HepG2 (cell line): ENCODE measurements at regions not wholly inside any gene's neighbourhood (a gene's known extent, or its start where the extent isn't known, plus 50 kb on each side); places are given as distances from the start of the nearest gene placed in this dataset.

Source experiments
- ATAC-seq: fragments of 200-7000 bp; cut with Tn5 transposase; 3 replicates; pipeline ENCODE4 v1.9.1; 2020; ENCODE audit warnings: mild to moderate bottlenecking, moderate library complexity
- BruUV-seq: library from RNA; stranded (reverse); fragments of 400-500 nt; replicated peaks from 2 replicates; lab custom pipeline; 2021; lab: Mats Ljungman, UMichigan
- CTCF ChIA-PET: fragments of 300-600 bp; formaldehyde crosslinking; extraction: SDS; loops from one replicate; lab custom pipeline; 2021; ENCODE audit warnings: low total read pairs, inconsistent platforms, low intra/inter-chr PET ratio; lab: Yijun Ruan, JAX
- POLR2A ChIA-PET: fragments of 350-600 bp; sonication (Branson Sonifier 250); formaldehyde crosslinking; loops from one replicate; lab custom pipeline; 2020; ENCODE audit warnings: antibody characterized with exemption, inconsistent platforms; lab: Yijun Ruan, JAX
- DNase-seq: peaks from one replicate; pipeline ENCODE4 v3.0.0-alpha.2; 2015; ENCODE audit warnings: low spot score
- FAIRE-seq: peaks from 3 replicates; lab custom pipeline; 2011; peaks lifted over from hg19 to GRCh38; lab: Jason Lieb, UNC
- H2AFZ ChIP-seq: one replicate; pipeline ENCODE4 v1.6.1; 2011; ENCODE audit warnings: low read length, inconsistent platforms
- H3K27ac ChIP-seq: fragments of 300-600 bp; 3 replicates; pipeline ENCODE4 v1.8.0; 2011; ENCODE audit warnings: mixed run types, mild to moderate bottlenecking, mixed read lengths, low read length, inconsistent platforms; ENCODE audit not compliant: insufficient read depth; ENCODE audit errors: extremely low read length
- H3K27me3 ChIP-seq, 2 experiments: fragments of 200-600 bp in 1 of 2; 2 replicates in 1 of 2; 3 replicates in 1 of 2; pipeline versions ENCODE4 v1.6.0 to v1.8.0; 2011; ENCODE audit warnings: low read length in 2 of 2, mild to moderate bottlenecking in 2 of 2, moderate library complexity in 2 of 2, inconsistent platforms in 1 of 2; ENCODE audit not compliant: insufficient read depth in 2 of 2, control insufficient read depth in 1 of 2
- H3K36me3 ChIP-seq, 2 experiments: fragments of 200-600 bp in 1 of 2; replicated peaks in 1 of 2; 2 replicates in 1 of 2; 3 replicates in 1 of 2; pipeline versions ENCODE4 v1.5.1 to v1.8.0; 2011; ENCODE audit warnings: low read length in 2 of 2, inconsistent platforms in 1 of 2; ENCODE audit not compliant: insufficient read depth in 2 of 2, control insufficient read depth in 1 of 2
- H3K4me1 ChIP-seq: 2 replicates; pipeline ENCODE4 v1.5.1; 2012; ENCODE audit warnings: low read length, inconsistent platforms; ENCODE audit not compliant: insufficient read depth
- H3K4me2 ChIP-seq: 2 replicates; pipeline ENCODE4 v1.6.0; 2011; ENCODE audit warnings: low read depth, low read length, inconsistent platforms
- H3K4me3 ChIP-seq, 3 experiments: fragments of 200-600 bp in 1 of 3; sonication (generic), shearing (Covaris generic) in 1 of 3; replicated peaks in 1 of 3; 2 replicates each; pipeline ENCODE4 v1.5.1; 2011 to 2016; ENCODE audit warnings: low read length in 3 of 3, inconsistent platforms in 2 of 3, low read depth in 2 of 3, mild to moderate bottlenecking in 2 of 3, control low read depth in 1 of 3, mixed read lengths in 1 of 3; ENCODE audit not compliant: insufficient read depth in 1 of 3
- H3K79me2 ChIP-seq: one replicate; pipeline ENCODE4 v1.6.1; 2011; ENCODE audit warnings: low read length, inconsistent platforms; ENCODE audit not compliant: insufficient read depth
- H3K9ac ChIP-seq: 2 replicates; pipeline ENCODE4 v1.6.0; 2011; ENCODE audit warnings: mild to moderate bottlenecking, low read depth, low read length, inconsistent platforms; ENCODE audit not compliant: insufficient read depth
- H3K9me3 ChIP-seq: 2 replicates; pipeline ENCODE4 v1.5.1; 2012; ENCODE audit warnings: mild to moderate bottlenecking, low read length
- H4K20me1 ChIP-seq: 2 replicates; pipeline ENCODE4 v1.6.0; 2011; ENCODE audit warnings: inconsistent platforms, mild to moderate bottlenecking, low read length, moderate library complexity; ENCODE audit not compliant: insufficient read depth
- HNRNPUL1 ChIP-seq: fragments of 200-400 bp; formaldehyde crosslinking; IDR thresholded peaks from 2 replicates; pipeline ENCODE4 v1.6.1; 2017; ENCODE audit warnings: low read depth, mild to moderate bottlenecking, low read length, moderate library complexity
- HOXA5 ChIP-seq: sonication (generic); formaldehyde crosslinking; IDR thresholded peaks from 2 replicates; pipeline ENCODE4 v1.4.0; 2020; ENCODE audit warnings: missing genetic modification reagents
- NCOA1 ChIP-seq: sonication (generic); formaldehyde crosslinking; IDR thresholded peaks from 2 replicates; pipeline ENCODE4 v1.9.0; 2021; ENCODE audit warnings: missing genetic modification reagents
- PCBP1 ChIP-seq: fragments of 200-400 bp; formaldehyde crosslinking; IDR thresholded peaks from 2 replicates; pipeline ENCODE4 v1.6.1; 2017; ENCODE audit warnings: mild to moderate bottlenecking, low read depth, low read length, borderline replicate concordance
- SPEN ChIP-seq: sonication (generic); formaldehyde crosslinking; IDR thresholded peaks from 2 replicates; pipeline ENCODE4 v1.5.1; 2020; ENCODE audit warnings: low read depth, mild to moderate bottlenecking, missing genetic modification reagents
- STAT5B ChIP-seq: sonication (generic); formaldehyde crosslinking; IDR thresholded peaks from 2 replicates; pipeline ENCODE4 v1.4.0; 2020; ENCODE audit warnings: missing genetic modification reagents
- ZKSCAN8 ChIP-seq: IDR thresholded peaks from 2 replicates; pipeline ENCODE4 v1.6.1; 2016; ENCODE audit warnings: borderline replicate concordance, missing genetic modification reagents, missing compliant biosample characterization
- ZNF292 ChIP-seq: sonication (generic); formaldehyde crosslinking; IDR thresholded peaks from 2 replicates; pipeline ENCODE4 v1.8.1; 2022; ENCODE audit warnings: mild to moderate bottlenecking, low read depth, missing genetic modification reagents, borderline replicate concordance
- ZNF629 ChIP-seq: sonication (generic); formaldehyde crosslinking; conservative IDR thresholded peaks from 2 replicates; pipeline ENCODE4 v1.5.0; 2020; ENCODE audit warnings: missing genetic modification reagents
- ZNF780A ChIP-seq: sonication (generic); formaldehyde crosslinking; IDR thresholded peaks from 2 replicates; pipeline ENCODE4 v1.8.0; 2022; ENCODE audit warnings: mild to moderate bottlenecking, missing genetic modification reagents, moderate library complexity
- ZSCAN20 ChIP-seq: sonication (generic); formaldehyde crosslinking; IDR thresholded peaks from 2 replicates; pipeline ENCODE4 v1.4.0; 2020; ENCODE audit warnings: missing genetic modification reagents, mild to moderate bottlenecking, borderline replicate concordance
- WGBS: methylation state at CpG from one replicate; pipeline ENCODE4 v1.1.6; 2017; ENCODE audit warnings: low lambda C conversion rate; 5-methylcytosine and 5-hydroxymethylcytosine counted together
- in situ Hi-C: cut with HindIII; loops from 2 replicates; pipeline ENCODE4 v1.10.0; 2017; ENCODE audit warnings: low pct_unique_long_range_greater_than_20kb; ENCODE audit not compliant: extremely low pct_ligation_motif_present
- intact Hi-C: fragments of 100-400 bp; cut with micrococcal nuclease; formaldehyde crosslinking; loops from one replicate; pipeline ENCODE4 v1.10.0; 2022; ENCODE audit not compliant: unreplicated experiment
- TF ChIP-seq, protein P1 (sequence below): sonication (generic); formaldehyde crosslinking; IDR thresholded peaks from 2 replicates; pipeline ENCODE4 v1.4.0; 2020; ENCODE audit warnings: missing genetic modification reagents, mild to moderate bottlenecking, borderline replicate concordance

DNA sequence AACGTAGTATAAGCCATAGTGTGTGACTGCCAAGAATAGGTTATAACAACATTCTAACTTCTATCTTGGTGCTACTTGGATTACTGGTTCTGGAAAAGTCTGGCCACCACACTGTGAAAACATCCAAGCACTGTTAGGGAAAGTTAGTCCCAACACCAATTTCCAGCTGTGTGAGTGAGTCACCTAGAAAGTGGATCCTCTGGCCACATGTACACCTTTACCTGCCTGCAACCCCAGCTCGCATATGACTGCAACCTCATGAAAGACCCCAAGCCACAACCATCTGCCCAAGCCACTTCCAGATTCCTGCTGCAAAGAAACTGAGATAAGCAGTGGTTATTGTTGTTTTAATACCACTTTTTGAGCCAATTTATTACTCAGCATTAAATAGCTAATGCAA is 404.5 kb downstream of the KCTD12 start:
- no TSS peak for BruUV-seq
- no peaks in the 10 kb centered on the region for H3K36me3 ChIP-seq
- in situ Hi-C loops = no loop called here
- H3K4me1 ChIP-seq = no peaks in the 10 kb centered on the region
- DNase-seq (no peak), FAIRE-seq (no peak), ATAC-seq (no peak)
- TF ChIP-seq HNRNPUL1 (no peak), ZKSCAN8 (CRISPR knock-in tag) (no peak), ZNF780A (CRISPR knock-in tag) (no peak), HOXA5 (no peak), PCBP1 (no peak)
- H3K4me2 ChIP-seq = no peak overlapping the region
- H3K27ac ChIP-seq = no peak overlapping the region
- no peak overlapping the region for H3K9ac ChIP-seq
- H3K79me2 ChIP-seq = no peaks in the 10 kb centered on the region
- H3K4me3 ChIP-seq = no peak overlapping the region
- intact Hi-C loops = no loop called here
- H4K20me1 ChIP-seq = no peaks in the 10 kb centered on the region
- POLR2A ChIA-PET = no interaction called here
- H3K9me3 ChIP-seq = no peaks in the 10 kb centered on the region
- CTCF ChIA-PET = no interaction called here
- no peak overlapping the region for H2AFZ ChIP-seq
- H3K27me3 ChIP-seq = no peaks in the 10 kb centered on the region
- 33% methylated on average over 2 of the region's 2 CpGs for WGBS

DNA sequence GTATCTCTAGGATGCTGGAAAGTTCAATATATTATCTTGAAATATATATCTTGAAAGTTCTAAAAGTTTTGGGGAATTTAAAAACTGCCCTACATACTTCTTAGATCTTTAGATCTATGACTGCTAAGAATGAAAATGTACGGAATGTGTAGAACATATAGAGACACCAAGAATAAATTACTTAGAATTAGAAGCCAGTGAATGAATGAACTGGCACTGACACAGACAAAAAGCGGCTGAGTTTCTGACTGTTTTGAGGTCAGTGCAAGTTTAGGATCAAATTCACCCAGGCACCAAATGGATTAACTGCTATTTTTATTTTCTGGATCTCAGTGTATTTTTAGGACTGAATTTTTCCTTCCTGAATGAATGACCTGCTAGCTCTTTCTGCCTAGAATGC is 411.2 kb downstream of the KCTD12 start:
- no peaks in the 10 kb centered on the region for H3K4me1 ChIP-seq
- ATAC-seq = no peak

More for the DNA sequence above, 411.2 kb downstream of the KCTD12 start:
- POLR2A ChIA-PET = no interaction called here
- Histone ChIP-seq H3K27ac (no peak overlapping the region), H3K36me3 (no peaks in the 10 kb centered on the region), H3K9me3 (no peaks in the 10 kb centered on the region), H4K20me1 (no peaks in the 10 kb centered on the region), H3K4me3 (no peak overlapping the region), H3K79me2 (no peaks in the 10 kb centered on the region), H3K27me3 (0 out of 5 replicates have a peak, but pooled peaks cover 0 to 3% of the 10 kb centered on the region in 2 experiments), H2AFZ (no peak overlapping the region), H3K9ac (no peak overlapping the region), H3K4me2 (no peak overlapping the region)
- CTCF ChIA-PET = interaction anchor here (2.2 to 2.5 kb wide), 2 partner anchors 605 to 800 kb away, joined by 9 to 25 read pairs; no protein-coding TSS in a partner anchor
- intact Hi-C loops (loop anchor here (5.0 kb wide), 2 partner anchors 653 to 788 kb away; no protein-coding TSS in a partner anchor), in situ Hi-C loops (loop anchor here (5.0 to 10.0 kb wide), 2 partner anchors 598 to 780 kb away; no protein-coding TSS in a partner anchor)
- TF ChIP-seq ZSCAN20 (CRISPR knock-in tag) = no peak
- TF ChIP-seq SPEN (CRISPR knock-in tag) = no peak
- no peak for TF ChIP-seq STAT5B (CRISPR knock-in tag)
- TF ChIP-seq ZNF292 = no peak
- TF ChIP-seq, protein P1, sequence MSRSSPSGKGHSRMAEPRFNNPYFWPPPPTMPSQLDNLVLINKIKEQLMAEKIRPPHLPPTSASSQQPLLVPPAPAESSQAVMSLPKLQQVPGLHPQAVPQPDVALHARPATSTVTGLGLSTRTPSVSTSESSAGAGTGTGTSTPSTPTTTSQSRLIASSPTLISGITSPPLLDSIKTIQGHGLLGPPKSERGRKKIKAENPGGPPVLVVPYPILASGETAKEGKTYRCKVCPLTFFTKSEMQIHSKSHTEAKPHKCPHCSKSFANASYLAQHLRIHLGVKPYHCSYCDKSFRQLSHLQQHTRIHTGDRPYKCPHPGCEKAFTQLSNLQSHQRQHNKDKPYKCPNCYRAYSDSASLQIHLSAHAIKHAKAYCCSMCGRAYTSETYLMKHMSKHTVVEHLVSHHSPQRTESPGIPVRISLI (CRISPR knock-in tag) = no peak
- no peak for TF ChIP-seq NCOA1
- no peak for TF ChIP-seq ZNF629 (CRISPR knock-in tag)
- DNase-seq (no peak), FAIRE-seq (no peak)
- WGBS = 4% methylated on average over 2 of the region's 2 CpGs
- BruUV-seq = no TSS peak
